ENCODE measurements at regions not wholly inside any gene's neighbourhood (a gene's known extent, or its start where the extent isn't known, plus 50 kb on each side); places are given as distances from the start of the nearest gene placed in this dataset.
"Not testable (repeated sequence)": the region's sequence is repeated elsewhere in the genome, so short reads cannot be mapped to it uniquely, and the experiment has no call there.

DNA sequence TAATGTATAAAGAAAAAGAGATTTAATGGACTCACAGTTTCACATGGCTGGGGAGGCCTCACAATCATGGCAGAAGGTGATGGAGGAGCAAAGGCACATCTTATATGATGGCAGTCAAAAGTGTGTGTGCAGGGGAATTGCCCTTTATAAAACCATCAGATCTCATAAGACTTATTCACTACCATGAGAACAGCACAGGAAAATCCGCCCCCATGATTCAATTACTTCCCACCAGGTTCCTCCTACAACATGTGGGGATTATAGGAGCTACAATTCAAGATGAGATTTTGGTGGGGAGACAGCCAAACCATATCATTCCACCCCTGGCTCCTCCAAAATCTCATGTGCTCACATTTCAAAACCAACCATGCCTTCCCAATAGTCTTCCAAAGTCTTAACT is 82.5 kb upstream of the ANKRD1 start:
- DNase-seq (ENCODE audit: low spot score): not testable (repeated sequence)

- DNase-seq (ENCODE audit: low spot score): not testable (repeated sequence)
Observed at GRCh38 chr10:91005276-91005675, 84.4 kb upstream of the ANKRD1 start.

- DNase-seq (ENCODE audit: low spot score): peak; percentile 36
Observed at GRCh38 chr10:91006001-91006751, 85.3 kb upstream of the ANKRD1 start.

GRCh38 chr10:91006752-91007346 is 86.0 kb upstream of the ANKRD1 start:
- no peak for DNase-seq (ENCODE audit: low spot score)

DNA sequence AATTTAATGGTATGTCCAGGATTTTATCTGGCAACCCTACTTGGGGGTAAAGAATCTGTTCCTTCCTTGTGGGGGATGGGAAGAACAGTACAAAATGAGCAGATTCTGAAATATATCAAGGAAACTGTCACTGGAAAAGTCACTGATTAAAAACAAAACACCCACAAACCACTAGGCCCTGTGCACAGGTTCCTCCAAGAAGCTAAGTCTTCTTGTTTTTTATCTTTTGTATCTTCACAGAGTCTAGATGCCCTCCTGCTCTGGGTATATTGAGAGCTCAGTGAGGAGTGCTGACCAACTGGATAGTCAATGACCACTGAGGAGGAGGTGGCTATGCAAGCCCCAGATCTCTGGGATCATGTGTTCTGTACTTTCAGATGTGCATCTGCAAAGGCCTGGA is 86.8 kb upstream of the ANKRD1 start:
- no peak for DNase-seq (ENCODE audit: low spot score)

GRCh38 chr10:91009121-91009520 is 88.2 kb upstream of the ANKRD1 start:
- no peak for DNase-seq (ENCODE audit: low spot score)

DNA sequence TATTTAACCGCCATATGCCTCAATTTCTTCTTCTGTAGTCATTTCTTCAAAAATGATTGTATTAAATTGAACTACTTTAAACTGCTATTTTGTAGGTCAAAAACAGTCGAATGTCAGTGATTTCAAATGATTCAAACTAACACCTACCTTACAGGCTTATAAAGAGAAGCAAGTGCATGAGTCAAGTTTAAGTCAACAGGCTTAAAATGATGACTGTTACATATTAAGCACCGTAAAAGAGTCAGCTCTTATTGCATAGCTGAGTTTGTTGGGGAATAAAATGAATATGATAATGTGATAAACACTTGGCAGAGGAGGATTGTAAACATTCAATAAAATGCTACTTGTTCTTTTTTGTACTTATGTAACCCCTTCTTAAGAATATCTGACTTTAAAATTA is 90.1 kb upstream of the ANKRD1 start:
- no peak for DNase-seq (ENCODE audit: low spot score)

GRCh38 chr10:91012502-91012901 is 91.6 kb upstream of the ANKRD1 start:
- DNase-seq (ENCODE audit: low spot score): no peak

- no peak for DNase-seq (ENCODE audit: low spot score)
Observed at GRCh38 chr10:91013985-91014384, 93.1 kb upstream of the ANKRD1 start.

- no peak for DNase-seq (ENCODE audit: low spot score)
Observed at GRCh38 chr10:91017198-91017597, 96.3 kb upstream of the ANKRD1 start.

DNA sequence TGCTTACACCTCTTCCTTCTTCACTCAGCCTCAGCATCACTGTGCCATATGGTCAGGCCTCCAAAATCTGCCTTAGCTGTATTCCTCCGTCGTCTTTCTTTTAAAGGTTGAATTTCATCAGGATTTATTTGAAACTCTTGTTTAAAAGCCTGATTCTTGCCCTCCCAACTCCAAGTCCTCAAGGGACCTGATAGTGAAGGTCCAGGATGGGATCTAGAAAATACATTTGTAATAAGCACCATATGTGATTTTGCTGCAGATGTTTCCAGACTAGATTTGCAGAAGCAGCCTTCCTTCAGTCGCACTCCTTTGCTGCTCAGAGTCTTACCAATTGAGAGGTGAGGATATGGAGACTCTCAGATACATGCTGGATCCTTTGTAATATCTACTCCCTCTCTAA is 101.0 kb upstream of the ANKRD1 start:
- no peak for DNase-seq (ENCODE audit: low spot score)

GRCh38 chr10:91022390-91022789 is 101.5 kb upstream of the ANKRD1 start:
- DNase-seq (ENCODE audit: low spot score): no peak

- DNase-seq (ENCODE audit: low spot score): no peak
Observed at GRCh38 chr10:91022924-91023699, 102.2 kb upstream of the ANKRD1 start.

GRCh38 chr10:91023700-91024398 is 103.0 kb upstream of the ANKRD1 start:
- DNase-seq (ENCODE audit: low spot score): no peak

GRCh38 chr10:91024541-91024940 is 103.7 kb upstream of the ANKRD1 start:
- DNase-seq (ENCODE audit: low spot score): no peak

GRCh38 chr10:91032611-91033206 is 111.8 kb upstream of the ANKRD1 start:
- DNase-seq (ENCODE audit: low spot score): no peak

DNA sequence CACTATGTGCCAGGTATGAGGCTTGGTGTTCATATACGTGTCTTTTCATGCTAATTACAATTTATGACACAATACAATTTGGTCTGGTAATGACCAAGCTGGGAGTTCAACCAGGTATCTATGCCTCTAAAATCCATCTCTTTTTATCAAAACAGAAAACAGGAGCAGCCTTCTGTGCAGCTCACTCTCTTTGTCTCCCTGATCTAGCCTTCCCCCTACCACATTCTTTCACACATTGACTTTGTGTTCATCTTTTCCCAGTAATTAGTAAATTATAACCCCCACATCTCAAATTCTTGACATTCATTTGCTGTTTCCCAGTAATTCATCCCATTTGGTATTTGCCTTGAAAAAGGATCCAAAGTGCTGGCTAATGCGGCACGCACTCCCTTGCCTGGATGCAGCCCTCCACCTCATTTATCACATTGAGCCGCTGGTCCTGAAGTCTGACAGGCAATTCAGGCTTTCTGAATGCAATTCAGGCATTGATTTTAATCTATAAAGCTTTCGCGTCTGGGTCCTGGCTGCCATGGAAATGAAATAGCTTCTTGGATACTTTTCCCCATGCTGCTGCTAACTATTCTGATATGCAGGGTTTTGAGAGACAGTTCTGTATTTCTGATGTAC is 112.5 kb upstream of the ANKRD1 start:
- no peak for DNase-seq (ENCODE audit: low spot score)

DNA sequence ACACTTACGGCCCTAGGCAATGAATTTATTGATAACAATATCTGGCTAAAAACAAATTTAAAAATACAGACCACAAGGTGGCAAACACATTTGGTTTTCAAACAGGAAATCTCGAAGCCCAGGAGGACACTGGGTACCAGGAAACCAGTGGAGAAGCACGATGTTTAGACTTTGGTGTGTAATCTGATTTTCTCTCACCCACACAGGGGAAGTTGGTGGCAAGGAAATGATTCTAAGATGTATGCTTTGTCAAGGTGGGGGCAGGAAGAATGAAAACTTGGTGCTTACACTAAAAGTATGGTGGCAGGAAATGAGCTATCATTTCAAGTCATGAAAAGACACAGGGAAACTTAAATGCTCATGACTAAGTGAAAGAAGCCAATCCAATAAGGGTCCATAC is 113.2 kb upstream of the ANKRD1 start:
- DNase-seq (ENCODE audit: low spot score): no peak

- peak; percentile 36 for DNase-seq (ENCODE audit: low spot score)
Observed at GRCh38 chr10:91034494-91035159, 113.7 kb upstream of the ANKRD1 start.

- DNase-seq (ENCODE audit: low spot score): no peak
Observed at GRCh38 chr10:91035650-91036292, 114.9 kb upstream of the ANKRD1 start.
